ENCODE measurements at regions not wholly inside any gene's neighbourhood (a gene's known extent, or its start where the extent isn't known, plus 50 kb on each side); places are given as distances from the start of the nearest gene placed in this dataset.

DNA sequence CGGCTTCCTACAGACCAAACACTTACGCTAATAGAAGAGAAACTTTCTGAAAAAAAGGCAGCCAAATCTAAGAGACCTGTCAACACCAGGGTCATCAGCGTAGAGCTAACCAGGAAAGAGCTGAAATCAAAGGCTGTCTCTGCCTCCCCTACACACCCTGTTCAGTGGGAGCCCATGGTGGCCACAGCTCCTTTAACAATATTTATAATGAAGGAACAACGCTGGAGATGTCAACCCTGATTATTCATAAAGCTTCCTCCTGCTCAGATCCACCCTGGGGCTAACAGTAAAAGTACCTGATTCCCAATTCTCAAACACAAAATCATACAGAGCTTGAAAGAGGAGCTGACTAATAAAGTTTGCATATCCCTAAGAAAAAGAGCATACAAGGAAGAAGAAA is 133.7 kb downstream of the ANXA2 start:
- TF ChIP-seq GATA1 (IDR thresholded peaks at IDR 0.05; ENCODE audit: low read depth, low read length), result no peak
- TF ChIP-seq POLR2A (IDR thresholded peaks at IDR 0.05; ENCODE audit: low read length), result no peak

Data from erythroblast (primary cell).